ENCODE measurements at regions not wholly inside any gene's neighbourhood (a gene's known extent, or its start where the extent isn't known, plus 50 kb on each side); places are given as distances from the start of the nearest gene placed in this dataset.

DNA sequence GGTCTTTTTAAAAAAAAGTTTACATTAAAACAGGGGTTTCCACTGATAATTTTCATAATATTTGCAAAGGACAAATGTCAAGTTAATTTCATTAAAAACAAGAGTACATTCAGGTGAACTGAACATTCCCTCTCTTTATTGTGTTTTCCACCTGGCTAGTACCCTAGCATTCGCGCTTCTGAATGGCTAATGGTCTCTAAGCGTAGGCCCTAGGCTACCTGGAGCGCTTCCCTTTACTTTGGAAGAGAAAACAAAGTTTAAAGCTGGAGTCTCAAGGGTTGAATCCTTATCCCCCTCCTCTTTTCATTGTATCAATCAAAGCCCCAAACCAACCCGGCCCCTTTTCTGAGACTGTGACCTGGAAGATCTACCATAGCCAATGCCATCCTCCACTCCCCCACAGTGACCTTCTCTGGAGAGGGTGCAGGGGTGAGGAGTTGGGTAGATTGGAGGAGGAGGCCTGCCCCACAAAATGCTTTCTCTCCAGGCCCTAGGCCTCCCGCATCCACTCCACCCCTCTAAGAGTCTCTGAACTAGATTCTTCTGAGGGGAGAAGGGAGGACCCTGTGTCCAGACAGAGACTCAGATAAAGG, 73.3 kb upstream of the TBCA start:
- Histone ChIP-seq H3F3A (replicated peaks; ENCODE audit: insufficient read depth) (peaks cover 5% of the 10 kb centered on the region), H4K20me1 (ENCODE audit: insufficient read depth) (no peaks in the 10 kb centered on the region), H3K4me1 (ENCODE audit: control insufficient read depth in 1 of 2, insufficient read depth in 2 of 2, low read depth in 1 of 2, low read length in 1 of 2) (peaks cover 0 to 3% of the 10 kb centered on the region in 2 experiments; a peak in 1 of 4 replicates), H3K9ac (no peak overlapping the region), H3K36me3 (replicated peaks in 1 of 2; ENCODE audit: control insufficient read depth in 1 of 2, insufficient read depth in 2 of 2, low read length in 1 of 2) (no peaks in the 10 kb centered on the region), H3K4me2 (no peak overlapping the region), H3K9me2 (no peaks in the 10 kb centered on the region), H3K9me3 (no peaks in the 10 kb centered on the region), H2AFZ (ENCODE audit: low read depth) (no peak overlapping the region), H3K4me3 (ENCODE audit: low read depth in 2 of 2, low read length in 1 of 2) (no peak overlapping the region), H3K79me2 (ENCODE audit: insufficient read depth) (no peaks in the 10 kb centered on the region), H3K27ac (ENCODE audit: low read depth in 2 of 2, low read length in 1 of 2) (no peak overlapping the region), H3K27me3 (ENCODE audit: insufficient read depth) (no peaks in the 10 kb centered on the region)
- POLR2A ChIA-PET = no interaction called here
- WGBS (ENCODE audit: low lambda C conversion rate) = 93% methylated on average over 6 of the region's 6 CpGs
- DNase-seq = no peak
- CTCF ChIA-PET = no interaction called here
- no peak for TF ChIP-seq MEF2A (IDR thresholded peaks at IDR 0.05; ENCODE audit: borderline replicate concordance, low read depth)
- no peak for TF ChIP-seq GABPA (IDR thresholded peaks at IDR 0.05; ENCODE audit: low read depth)
- TF ChIP-seq GATA2 (CRISPR knock-in tag; IDR thresholded peaks at IDR 0.05) = no peak

DNA sequence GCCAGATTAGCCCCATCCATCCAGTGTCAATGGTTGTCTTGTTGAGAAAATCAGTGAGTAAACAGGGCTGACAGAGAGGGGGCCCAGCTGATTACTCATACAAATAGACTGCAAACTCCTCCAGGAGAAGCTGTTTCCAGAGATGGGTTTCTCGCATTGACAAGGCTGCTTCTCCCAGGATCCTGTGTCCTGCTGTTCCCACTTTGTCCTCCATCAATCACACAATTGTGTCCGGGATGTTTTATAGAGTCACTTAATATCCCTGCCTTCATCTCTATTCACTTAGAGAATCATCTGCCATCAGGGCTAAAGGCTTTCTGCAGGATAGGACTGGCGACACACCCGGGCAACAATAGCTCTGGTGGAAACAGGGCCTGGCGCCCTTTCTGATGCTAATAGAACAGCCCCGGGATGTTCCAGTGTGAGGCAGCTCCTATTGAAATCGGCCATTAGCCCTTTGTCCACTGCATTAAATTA, 71.7 kb upstream of the TBCA start:
- TF ChIP-seq, protein P1, sequence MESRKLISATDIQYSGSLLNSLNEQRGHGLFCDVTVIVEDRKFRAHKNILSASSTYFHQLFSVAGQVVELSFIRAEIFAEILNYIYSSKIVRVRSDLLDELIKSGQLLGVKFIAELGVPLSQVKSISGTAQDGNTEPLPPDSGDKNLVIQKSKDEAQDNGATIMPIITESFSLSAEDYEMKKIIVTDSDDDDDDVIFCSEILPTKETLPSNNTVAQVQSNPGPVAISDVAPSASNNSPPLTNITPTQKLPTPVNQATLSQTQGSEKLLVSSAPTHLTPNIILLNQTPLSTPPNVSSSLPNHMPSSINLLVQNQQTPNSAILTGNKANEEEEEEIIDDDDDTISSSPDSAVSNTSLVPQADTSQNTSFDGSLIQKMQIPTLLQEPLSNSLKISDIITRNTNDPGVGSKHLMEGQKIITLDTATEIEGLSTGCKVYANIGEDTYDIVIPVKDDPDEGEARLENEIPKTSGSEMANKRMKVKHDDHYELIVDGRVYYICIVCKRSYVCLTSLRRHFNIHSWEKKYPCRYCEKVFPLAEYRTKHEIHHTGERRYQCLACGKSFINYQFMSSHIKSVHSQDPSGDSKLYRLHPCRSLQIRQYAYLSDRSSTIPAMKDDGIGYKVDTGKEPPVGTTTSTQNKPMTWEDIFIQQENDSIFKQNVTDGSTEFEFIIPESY (IDR thresholded peaks at IDR 0.05; ENCODE audit: borderline replicate concordance, low read depth) = no peak
- TF ChIP-seq EP300 (IDR thresholded peaks at IDR 0.05; ENCODE audit: borderline replicate concordance in 1 of 2, low read depth in 1 of 2, low read length in 1 of 2) (no peak), NRF1 (IDR thresholded peaks at IDR 0.05; ENCODE audit: low read depth, low read length) (no peak), CHD2 (IDR thresholded peaks at IDR 0.05; ENCODE audit: low read length, partially characterized antibody) (no peak), GATA2 (CRISPR knock-in tag; IDR thresholded peaks at IDR 0.05) (no peak), TAF1 (IDR thresholded peaks at IDR 0.05; ENCODE audit: borderline replicate concordance, low read depth, low read length) (no peak), RAD21 (IDR thresholded peaks at IDR 0.05; ENCODE audit: low read length) (no peak), YY1 (IDR thresholded peaks at IDR 0.05; ENCODE audit: low read depth) (no peak), TEAD4 (IDR thresholded peaks at IDR 0.05; ENCODE audit: borderline replicate concordance, insufficient read depth) (no peak), FOXJ3 (CRISPR knock-in tag; IDR thresholded peaks at IDR 0.05) (no peak), TCF12 (IDR thresholded peaks at IDR 0.05) (no peak), EZH2phosphoT487 (IDR thresholded peaks at IDR 0.05; ENCODE audit: borderline replicate concordance, low read depth) (no peak), SIN3A (IDR thresholded peaks at IDR 0.05; ENCODE audit: borderline replicate concordance, low read depth, low read length) (no peak), ELF1 (IDR thresholded peaks at IDR 0.05) (no peak), RFX5 (IDR thresholded peaks at IDR 0.05; ENCODE audit: low read length) (no peak), JUND (IDR thresholded peaks at IDR 0.05) (no peak), GABPA (IDR thresholded peaks at IDR 0.05; ENCODE audit: low read depth) (no peak)
- TF ChIP-seq, protein P2, sequence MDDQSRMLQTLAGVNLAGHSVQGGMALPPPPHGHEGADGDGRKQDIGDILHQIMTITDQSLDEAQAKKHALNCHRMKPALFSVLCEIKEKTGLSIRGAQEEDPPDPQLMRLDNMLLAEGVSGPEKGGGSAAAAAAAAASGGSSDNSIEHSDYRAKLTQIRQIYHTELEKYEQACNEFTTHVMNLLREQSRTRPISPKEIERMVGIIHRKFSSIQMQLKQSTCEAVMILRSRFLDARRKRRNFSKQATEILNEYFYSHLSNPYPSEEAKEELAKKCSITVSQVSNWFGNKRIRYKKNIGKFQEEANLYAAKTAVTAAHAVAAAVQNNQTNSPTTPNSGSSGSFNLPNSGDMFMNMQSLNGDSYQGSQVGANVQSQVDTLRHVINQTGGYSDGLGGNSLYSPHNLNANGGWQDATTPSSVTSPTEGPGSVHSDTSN (IDR thresholded peaks at IDR 0.05) = no peak
- TF ChIP-seq, protein P3, sequence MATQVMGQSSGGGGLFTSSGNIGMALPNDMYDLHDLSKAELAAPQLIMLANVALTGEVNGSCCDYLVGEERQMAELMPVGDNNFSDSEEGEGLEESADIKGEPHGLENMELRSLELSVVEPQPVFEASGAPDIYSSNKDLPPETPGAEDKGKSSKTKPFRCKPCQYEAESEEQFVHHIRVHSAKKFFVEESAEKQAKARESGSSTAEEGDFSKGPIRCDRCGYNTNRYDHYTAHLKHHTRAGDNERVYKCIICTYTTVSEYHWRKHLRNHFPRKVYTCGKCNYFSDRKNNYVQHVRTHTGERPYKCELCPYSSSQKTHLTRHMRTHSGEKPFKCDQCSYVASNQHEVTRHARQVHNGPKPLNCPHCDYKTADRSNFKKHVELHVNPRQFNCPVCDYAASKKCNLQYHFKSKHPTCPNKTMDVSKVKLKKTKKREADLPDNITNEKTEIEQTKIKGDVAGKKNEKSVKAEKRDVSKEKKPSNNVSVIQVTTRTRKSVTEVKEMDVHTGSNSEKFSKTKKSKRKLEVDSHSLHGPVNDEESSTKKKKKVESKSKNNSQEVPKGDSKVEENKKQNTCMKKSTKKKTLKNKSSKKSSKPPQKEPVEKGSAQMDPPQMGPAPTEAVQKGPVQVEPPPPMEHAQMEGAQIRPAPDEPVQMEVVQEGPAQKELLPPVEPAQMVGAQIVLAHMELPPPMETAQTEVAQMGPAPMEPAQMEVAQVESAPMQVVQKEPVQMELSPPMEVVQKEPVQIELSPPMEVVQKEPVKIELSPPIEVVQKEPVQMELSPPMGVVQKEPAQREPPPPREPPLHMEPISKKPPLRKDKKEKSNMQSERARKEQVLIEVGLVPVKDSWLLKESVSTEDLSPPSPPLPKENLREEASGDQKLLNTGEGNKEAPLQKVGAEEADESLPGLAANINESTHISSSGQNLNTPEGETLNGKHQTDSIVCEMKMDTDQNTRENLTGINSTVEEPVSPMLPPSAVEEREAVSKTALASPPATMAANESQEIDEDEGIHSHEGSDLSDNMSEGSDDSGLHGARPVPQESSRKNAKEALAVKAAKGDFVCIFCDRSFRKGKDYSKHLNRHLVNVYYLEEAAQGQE (IDR thresholded peaks at IDR 0.05; ENCODE audit: low read depth, low read length) = no peak
- TF ChIP-seq, protein P4, sequence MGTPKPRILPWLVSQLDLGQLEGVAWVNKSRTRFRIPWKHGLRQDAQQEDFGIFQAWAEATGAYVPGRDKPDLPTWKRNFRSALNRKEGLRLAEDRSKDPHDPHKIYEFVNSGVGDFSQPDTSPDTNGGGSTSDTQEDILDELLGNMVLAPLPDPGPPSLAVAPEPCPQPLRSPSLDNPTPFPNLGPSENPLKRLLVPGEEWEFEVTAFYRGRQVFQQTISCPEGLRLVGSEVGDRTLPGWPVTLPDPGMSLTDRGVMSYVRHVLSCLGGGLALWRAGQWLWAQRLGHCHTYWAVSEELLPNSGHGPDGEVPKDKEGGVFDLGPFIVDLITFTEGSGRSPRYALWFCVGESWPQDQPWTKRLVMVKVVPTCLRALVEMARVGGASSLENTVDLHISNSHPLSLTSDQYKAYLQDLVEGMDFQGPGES (IDR thresholded peaks at IDR 0.05; ENCODE audit: low read depth, low read length) = no peak
- Histone ChIP-seq H2AFZ (ENCODE audit: low read depth) (no peak overlapping the region), H3K4me3 (ENCODE audit: low read depth in 2 of 2, low read length in 1 of 2) (no peak overlapping the region), H3K9ac (no peak overlapping the region), H3K4me2 (no peak overlapping the region), H3K9me3 (no peaks in the 10 kb centered on the region), H3K36me3 (replicated peaks in 1 of 2; ENCODE audit: control insufficient read depth in 1 of 2, insufficient read depth in 2 of 2, low read length in 1 of 2) (no peaks in the 10 kb centered on the region), H4K20me1 (ENCODE audit: insufficient read depth) (no peaks in the 10 kb centered on the region), H3K27me3 (ENCODE audit: insufficient read depth) (no peaks in the 10 kb centered on the region), H3K9me2 (no peaks in the 10 kb centered on the region), H3K4me1 (ENCODE audit: control insufficient read depth in 1 of 2, insufficient read depth in 2 of 2, low read depth in 1 of 2, low read length in 1 of 2) (peaks cover 0 to 3% of the 10 kb centered on the region in 2 experiments; a peak in 1 of 4 replicates), H3K27ac (ENCODE audit: low read depth in 2 of 2, low read length in 1 of 2) (no peak overlapping the region), H3K79me2 (ENCODE audit: insufficient read depth) (no peaks in the 10 kb centered on the region), H3F3A (replicated peaks; ENCODE audit: insufficient read depth) (peaks cover 2% of the 10 kb centered on the region)
- ChIA-PET POLR2A (no interaction called here), CTCF (interaction anchor here (1.1 kb wide), 1 partner anchor 21 kb away, joined by 3 read pairs; no protein-coding TSS in a partner anchor)
- WGBS (ENCODE audit: low lambda C conversion rate) = 90% methylated on average over 7 of the region's 7 CpGs
- peak; percentile 26 for DNase-seq
